ENCODE measurements at regions not wholly inside any gene's neighbourhood (a gene's known extent, or its start where the extent isn't known, plus 50 kb on each side); places are given as distances from the start of the nearest gene placed in this dataset.
"Not testable (repeated sequence)": the region's sequence is repeated elsewhere in the genome, so short reads cannot be mapped to it uniquely, and the experiment has no call there.

DNA sequence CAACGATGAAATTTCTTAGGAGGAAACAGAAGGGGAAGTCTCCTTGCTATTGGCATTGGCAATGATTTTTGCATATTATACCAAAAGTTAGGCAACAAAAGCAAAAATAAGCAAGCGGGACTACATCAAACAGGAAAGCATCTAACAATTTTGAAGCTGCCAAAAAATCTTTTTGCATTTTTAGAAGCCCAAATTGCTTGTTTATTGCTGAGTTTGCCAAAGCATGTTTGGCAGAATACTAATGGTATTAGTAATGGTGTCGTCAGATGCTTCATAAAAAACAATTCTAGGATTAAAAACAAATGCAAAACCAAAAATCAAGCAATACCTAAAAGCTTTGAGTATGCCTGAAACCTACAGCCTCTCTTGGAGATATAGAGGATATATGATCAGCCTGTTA lies 80.0 kb downstream of the GALR1 start:
- no peak for DNase-seq

DNA sequence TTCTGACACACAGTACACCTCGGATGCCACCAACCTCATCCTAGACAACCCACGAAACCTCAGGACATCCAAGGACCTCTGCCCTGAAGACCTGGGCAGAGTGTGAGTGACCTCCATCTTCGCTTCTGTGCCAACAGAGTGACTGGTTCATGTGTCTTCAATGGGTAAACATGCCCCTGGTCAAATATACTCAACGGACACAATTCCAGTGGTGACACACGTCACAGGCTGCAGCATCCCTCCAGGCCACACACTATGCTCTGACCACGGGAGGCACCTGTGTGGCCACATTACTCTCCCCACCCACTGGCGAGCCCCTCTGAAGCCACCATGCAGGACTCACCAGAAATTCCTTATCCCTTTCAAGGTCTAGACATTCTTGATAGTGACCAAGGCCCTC lies 85.2 kb downstream of the GALR1 start:
- DNase-seq, result no peak

- DNase-seq, result no peak
Observed at GRCh38 chr18:77337604-77338003, 88.0 kb downstream of the GALR1 start.

- DNase-seq, result no peak
Observed at GRCh38 chr18:77339093-77339492, 89.4 kb downstream of the GALR1 start.

GRCh38 chr18:77339623-77340022 lies 90.0 kb downstream of the GALR1 start:
- no peak for DNase-seq

GRCh38 chr18:77340815-77341214 lies 91.2 kb downstream of the GALR1 start:
- DNase-seq, result no peak

DNA sequence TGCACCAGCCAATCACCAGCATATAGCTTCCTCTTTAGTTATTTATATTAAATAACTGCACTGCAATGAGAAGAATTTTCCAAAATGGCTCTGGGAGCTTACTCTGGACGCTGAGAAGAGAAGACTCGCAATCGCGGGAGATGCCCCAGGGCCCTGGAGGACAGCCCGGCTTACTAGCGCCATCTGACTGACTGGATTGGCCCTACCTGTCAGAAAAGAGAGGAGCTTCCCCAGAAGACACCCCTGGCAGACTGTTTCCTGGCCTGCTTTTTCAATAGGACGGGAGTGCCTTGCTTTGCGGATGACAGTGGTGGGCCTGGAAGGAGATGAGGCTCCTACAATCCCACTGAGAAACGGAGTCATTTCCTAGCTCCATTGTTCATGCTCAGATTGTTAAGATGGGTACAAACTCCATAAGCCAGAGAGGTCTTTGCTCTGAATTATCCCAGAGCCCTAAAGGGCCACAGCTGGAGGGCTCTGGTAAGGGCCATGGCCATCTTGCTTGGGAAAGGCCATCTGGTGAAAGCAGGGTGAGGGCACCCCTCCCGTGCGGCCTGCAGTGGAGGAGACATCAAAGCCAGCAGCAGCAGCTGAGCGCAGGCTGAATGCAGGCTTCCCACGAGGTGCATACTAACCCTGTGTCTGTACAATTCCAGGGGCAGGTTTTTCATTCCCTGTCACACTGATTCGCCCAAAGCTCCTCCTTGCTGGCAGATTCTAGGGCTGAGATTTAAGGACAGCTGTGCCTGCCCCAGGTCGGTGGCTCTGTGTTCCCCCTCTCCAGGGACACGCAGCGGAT lies 92.1 kb downstream of the GALR1 start:
- no peak for DNase-seq

- DNase-seq, result no peak
Observed at GRCh38 chr18:77342736-77343135, 93.1 kb downstream of the GALR1 start.

DNA sequence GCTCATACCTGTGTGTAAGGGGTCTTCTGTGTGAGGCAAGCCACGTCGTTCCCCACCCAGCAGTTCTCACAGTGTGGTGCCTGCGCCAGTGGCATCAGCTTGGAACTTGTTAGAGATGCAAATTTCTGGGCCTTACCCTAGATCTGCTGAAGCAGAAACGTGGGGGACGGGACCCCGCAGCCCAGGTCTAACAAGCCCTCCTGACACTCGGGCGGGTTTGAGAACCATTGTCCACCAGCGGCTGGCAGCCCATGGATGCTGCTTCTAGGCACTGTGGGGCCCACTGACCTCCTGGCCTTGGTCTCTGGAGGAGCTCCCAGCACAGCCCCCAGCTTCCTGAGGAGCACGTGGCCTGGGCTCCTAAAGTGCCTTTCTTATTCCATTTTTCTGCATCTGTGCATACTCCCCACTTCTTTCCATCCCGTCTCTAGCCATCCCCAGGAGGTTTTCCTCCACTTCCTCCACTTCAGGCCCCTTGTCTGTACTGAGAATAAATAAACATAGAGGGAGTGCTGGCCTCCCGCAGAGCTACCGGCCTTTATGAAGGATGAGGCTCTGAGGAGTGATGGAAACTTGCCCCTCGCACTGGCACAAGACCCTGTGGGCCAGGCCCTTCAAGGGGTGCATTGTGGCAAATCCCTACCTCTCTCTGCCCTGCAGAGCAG lies 94.3 kb downstream of the GALR1 start:
- no peak for DNase-seq

DNA sequence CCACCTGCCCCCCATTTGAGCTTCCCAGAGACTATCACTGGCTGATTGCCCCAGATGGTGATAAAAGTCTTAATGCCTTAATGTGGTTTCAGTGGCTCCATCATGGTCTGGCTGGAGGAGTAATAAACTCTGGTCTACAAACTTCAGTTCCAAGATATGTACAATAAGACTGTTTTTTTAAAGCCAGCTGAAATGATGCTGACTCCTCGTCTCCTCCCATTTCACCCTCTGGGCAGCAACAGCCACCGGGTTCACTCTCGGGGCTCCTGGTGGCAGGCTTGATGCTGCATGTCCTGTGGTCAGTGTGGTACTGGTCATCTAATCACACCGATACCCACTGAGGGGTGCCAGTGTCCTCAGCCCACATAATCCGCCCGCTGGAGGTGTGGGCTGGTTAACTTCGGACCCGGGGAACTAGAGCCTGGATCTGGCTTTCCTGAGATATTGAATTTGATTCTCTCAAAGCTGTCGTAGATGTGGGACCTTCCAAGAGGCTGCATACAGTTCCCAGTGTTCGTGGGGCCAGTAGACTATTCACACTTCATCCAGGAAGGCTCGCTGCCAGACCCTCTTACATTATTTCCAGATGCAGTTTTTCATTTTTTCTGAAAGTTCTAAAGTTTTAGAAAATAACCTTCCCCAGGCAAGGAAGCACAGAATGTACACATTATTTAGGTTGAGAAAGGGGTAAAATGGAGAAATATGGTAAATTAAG lies 95.3 kb downstream of the GALR1 start:
- DNase-seq, result no peak

DNA sequence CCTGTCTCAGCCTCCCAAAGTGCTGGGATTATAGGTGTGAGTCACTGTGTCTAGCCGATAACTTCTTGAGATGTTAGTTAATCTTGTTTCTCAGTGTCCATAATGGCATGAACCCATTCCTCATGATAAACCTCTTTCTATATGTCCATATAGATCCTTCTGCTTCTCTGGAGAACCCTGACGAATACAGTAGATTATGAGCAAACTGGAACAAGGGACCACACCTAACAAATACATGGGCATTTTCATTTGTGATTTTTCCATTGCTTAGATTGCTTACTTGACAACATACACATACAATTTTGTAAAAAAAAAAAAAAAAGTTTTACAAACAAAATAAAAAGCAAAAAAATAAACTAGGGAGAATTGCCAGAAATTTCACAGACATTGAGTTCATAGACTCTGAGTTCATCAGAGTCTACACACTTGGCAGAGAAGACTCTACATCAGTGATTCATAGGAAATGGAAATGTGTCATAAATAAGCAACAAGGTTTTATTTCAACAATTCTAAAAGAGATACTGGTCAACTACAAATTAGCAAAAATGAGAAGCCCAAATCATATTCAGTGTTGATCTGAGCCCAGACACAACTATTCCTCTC lies 96.7 kb downstream of the GALR1 start:
- DNase-seq, result no peak

DNA sequence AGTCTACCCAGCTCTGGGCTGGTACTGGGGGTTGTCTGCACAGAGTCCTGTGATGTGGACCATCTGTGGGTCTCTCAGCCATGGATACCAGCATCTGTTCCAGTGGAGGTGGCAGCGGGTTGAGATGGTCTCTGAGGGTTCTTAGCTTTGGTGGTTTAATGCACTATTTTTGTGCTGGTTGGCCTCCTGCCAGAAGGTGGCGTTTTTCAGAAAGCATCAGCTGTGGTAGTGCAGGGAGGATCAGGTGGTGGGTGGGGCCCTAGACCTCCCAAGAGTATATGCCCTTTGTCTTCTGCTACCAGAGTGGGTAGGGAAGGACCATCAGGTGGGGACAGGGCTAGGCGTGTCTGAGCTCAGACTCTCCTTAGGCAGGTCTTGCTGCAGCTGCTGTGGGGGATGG lies 103.7 kb downstream of the GALR1 start:
- not testable (repeated sequence) for DNase-seq

GRCh38 chr18:77359561-77360314 lies 110.1 kb downstream of the GALR1 start:
- no peak for DNase-seq

GRCh38 chr18:77360315-77361190 lies 110.9 kb downstream of the GALR1 start:
- no peak for DNase-seq

DNA sequence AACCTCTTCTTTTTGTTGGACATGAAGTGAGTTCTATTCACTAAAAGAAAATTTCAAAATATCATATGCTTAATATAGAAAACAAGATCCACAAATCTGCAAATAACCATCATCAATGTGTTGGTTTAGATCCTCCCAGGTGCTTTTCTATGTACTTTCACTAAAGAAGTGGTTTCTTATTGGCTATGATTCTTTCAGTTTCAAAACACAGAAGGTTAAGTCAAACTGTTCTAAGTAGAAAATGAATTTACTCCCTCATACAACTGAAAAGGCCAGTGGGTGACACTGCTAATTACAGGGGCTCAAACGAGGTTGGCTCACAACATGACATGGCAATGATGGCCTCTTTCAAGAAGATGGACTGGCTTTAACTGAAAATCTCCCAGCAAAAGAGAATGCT lies 111.7 kb downstream of the GALR1 start:
- DNase-seq, result no peak

- no peak for DNase-seq
Observed at GRCh38 chr18:77365667-77366066, 116.0 kb downstream of the GALR1 start.

- DNase-seq, result no peak
Observed at GRCh38 chr18:77366067-77366719, 116.5 kb downstream of the GALR1 start.

DNA sequence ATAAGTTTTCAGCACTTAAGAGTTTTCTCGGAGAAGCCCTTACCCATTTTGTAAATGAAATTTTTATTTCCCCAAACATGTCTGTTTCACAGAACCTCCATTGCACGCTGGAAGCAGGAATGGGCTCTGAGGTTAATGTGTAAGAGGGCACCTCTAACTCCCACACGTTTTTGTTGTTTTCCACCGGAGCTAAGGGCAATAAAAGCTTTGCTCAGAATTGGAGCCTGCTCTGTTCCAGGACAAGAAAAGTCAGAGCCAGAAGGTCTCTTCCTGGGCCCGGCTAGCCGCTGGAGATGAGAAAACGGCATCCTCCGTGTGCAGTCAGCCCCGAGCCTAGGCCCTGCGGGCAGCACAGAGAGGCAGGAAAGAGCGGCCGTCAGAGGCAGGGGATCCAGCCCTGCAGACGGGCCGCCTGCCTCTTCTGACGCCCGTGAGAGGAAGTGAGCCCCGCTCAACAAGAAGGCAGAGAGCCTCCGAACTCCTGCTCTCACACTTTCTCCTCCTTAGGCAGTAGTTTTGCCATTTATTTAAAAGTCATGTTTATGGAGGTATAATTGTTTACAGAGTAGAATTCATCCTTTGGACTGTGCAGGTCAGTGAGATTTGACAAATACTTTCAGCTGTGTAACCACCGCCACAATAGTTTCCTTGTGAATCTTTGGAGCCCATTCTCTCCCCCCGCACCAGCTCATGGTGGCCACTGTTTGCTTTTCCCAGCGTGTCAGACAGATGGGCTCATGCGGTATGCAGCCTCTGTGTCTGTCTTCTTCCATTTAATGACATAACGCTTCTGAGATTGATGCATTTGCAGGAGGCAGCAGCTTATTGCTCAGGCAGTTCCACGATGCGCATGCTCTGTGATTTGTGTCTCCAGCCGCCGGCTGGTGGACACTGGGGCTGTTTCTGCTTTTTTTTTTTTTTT lies 117.3 kb downstream of the GALR1 start:
- no peak for DNase-seq

DNA sequence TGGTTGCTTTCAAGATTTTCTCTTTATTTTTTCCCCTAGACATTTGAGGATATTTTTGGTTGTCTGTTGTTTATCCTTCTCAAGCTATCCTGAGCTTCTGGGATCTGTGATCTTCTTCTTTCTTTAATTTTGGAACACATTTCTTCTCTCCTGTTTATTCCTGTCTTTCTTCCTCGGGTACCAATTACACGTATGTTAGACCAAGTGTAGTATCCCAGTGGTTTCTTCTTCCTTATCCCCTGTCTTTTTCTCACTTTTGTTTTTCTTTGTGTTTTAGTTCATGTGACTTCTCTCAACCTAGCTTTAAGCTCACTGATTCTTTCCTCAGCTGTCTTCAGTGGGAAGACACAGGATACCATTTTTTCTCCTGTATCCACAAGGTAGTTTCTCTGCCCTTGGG lies 120.0 kb downstream of the GALR1 start:
- DNase-seq, result no peak

Data from T-helper 2 cell (primary cell).